HG03159 (cell line): ENCODE measurements at regions not wholly inside any gene's neighbourhood (a gene's known extent, or its start where the extent isn't known, plus 50 kb on each side); places are given as distances from the start of the nearest gene placed in this dataset.
A peak's percentile ranks its signal among the peaks of the same experiment; 100 is the strongest.

Experiments
- ATAC-seq: cut with Tn5 transposase; IDR thresholded peaks from one replicate; pipeline ENCODE4 v1.9.1; 2021; ENCODE audit warnings: mild to moderate bottlenecking, moderate library complexity; ENCODE audit not compliant: unreplicated experiment

- no peak for ATAC-seq
Measured at GRCh38 chr12:90428881-90429280, 526.1 kb downstream of the CCER1 start.

- no peak for ATAC-seq
Measured at GRCh38 chr12:90428465-90428864, 526.5 kb downstream of the CCER1 start.

- no peak for ATAC-seq
Measured at GRCh38 chr12:90423965-90424364, 531.0 kb downstream of the CCER1 start.

- ATAC-seq: no peak
Measured at GRCh38 chr12:90410962-90411361, 544.0 kb downstream of the CCER1 start.

- no peak for ATAC-seq
Measured at GRCh38 chr12:90407841-90408240, 547.1 kb downstream of the CCER1 start.

- peak; percentile 92 for ATAC-seq
Measured at GRCh38 chr12:90404071-90404470, 550.9 kb downstream of the CCER1 start.

- no peak for ATAC-seq
Measured at GRCh38 chr12:90401185-90401584, 553.8 kb downstream of the CCER1 start.

- ATAC-seq: no peak
Measured at GRCh38 chr12:90399357-90399756, 555.6 kb downstream of the CCER1 start.

GRCh38 chr12:90398285-90398836 is 556.6 kb downstream of the CCER1 start:
- ATAC-seq: no peak

GRCh38 chr12:90396556-90396955 is 558.4 kb downstream of the CCER1 start:
- ATAC-seq: no peak

GRCh38 chr12:90393652-90394051 is 561.3 kb downstream of the CCER1 start:
- no peak for ATAC-seq

- ATAC-seq: no peak
Measured at GRCh38 chr12:90393089-90393488, 561.9 kb downstream of the CCER1 start.

- no peak for ATAC-seq
Measured at GRCh38 chr12:90390947-90391346, 564.0 kb downstream of the CCER1 start.

- ATAC-seq: no peak
Measured at GRCh38 chr12:90368081-90368480, 586.9 kb downstream of the CCER1 start.

GRCh38 chr12:90366286-90366685 is 588.7 kb downstream of the CCER1 start:
- ATAC-seq: no peak

- ATAC-seq: no peak
Measured at GRCh38 chr12:90360300-90360699, 594.7 kb downstream of the CCER1 start.

- ATAC-seq: no peak
Measured at GRCh38 chr12:90355711-90356355, 599.1 kb downstream of the CCER1 start.

GRCh38 chr12:90343966-90344365 is 611.0 kb downstream of the CCER1 start:
- ATAC-seq: no peak

GRCh38 chr12:90342081-90342480 is 612.9 kb downstream of the CCER1 start:
- ATAC-seq: no peak

- no peak for ATAC-seq
Measured at GRCh38 chr12:90339837-90340236, 615.1 kb downstream of the CCER1 start.

- ATAC-seq: no peak
Measured at GRCh38 chr12:90338365-90338764, 616.6 kb downstream of the CCER1 start.

- ATAC-seq: no peak
Measured at GRCh38 chr12:90337018-90337417, 618.0 kb downstream of the CCER1 start.

GRCh38 chr12:90335566-90335965 is 619.4 kb downstream of the CCER1 start:
- ATAC-seq: no peak
